HG03558 (cell line): ENCODE measurements at regions not wholly inside any gene's neighbourhood (a gene's known extent, or its start where the extent isn't known, plus 50 kb on each side); places are given as distances from the start of the nearest gene placed in this dataset.
"Not testable (repeated sequence)": the region's sequence is repeated elsewhere in the genome, so short reads cannot be mapped to it uniquely, and the experiment has no call there.

Source experiments
- ATAC-seq: cut with Tn5 transposase; IDR thresholded peaks from one replicate; pipeline ENCODE4 v1.9.1; 2021; ENCODE audit warnings: moderate number of reproducible peaks; ENCODE audit not compliant: unreplicated experiment; ENCODE audit errors: extremely low read depth

GRCh38 chr3:182118066-182118465, 406.3 kb downstream of the SOX2 start:
- no peak for ATAC-seq

GRCh38 chr3:182121401-182121800, 409.7 kb downstream of the SOX2 start:
- no peak for ATAC-seq

GRCh38 chr3:182122779-182123178, 411.1 kb downstream of the SOX2 start:
- ATAC-seq = no peak

GRCh38 chr3:182124187-182124586, 412.5 kb downstream of the SOX2 start:
- no peak for ATAC-seq

- no peak for ATAC-seq
Observed at GRCh38 chr3:182124716-182125115, 413.0 kb downstream of the SOX2 start.

- ATAC-seq = no peak
Observed at GRCh38 chr3:182129740-182130139, 418.0 kb downstream of the SOX2 start.

- no peak for ATAC-seq
Observed at GRCh38 chr3:182133752-182134151, 422.0 kb downstream of the SOX2 start.

- ATAC-seq = no peak
Observed at GRCh38 chr3:182135056-182135455, 423.3 kb downstream of the SOX2 start.

- ATAC-seq = no peak
Observed at GRCh38 chr3:182136008-182136910, 424.5 kb downstream of the SOX2 start.

GRCh38 chr3:182138393-182138792, 426.7 kb downstream of the SOX2 start:
- ATAC-seq = no peak

- ATAC-seq = no peak
Observed at GRCh38 chr3:182139627-182140357, 428.1 kb downstream of the SOX2 start.

GRCh38 chr3:182142928-182143327, 431.2 kb downstream of the SOX2 start:
- ATAC-seq = no peak

- no peak for ATAC-seq
Observed at GRCh38 chr3:182143903-182144302, 432.2 kb downstream of the SOX2 start.

- ATAC-seq = no peak
Observed at GRCh38 chr3:182148360-182148759, 436.6 kb downstream of the SOX2 start.

GRCh38 chr3:182149594-182149993, 437.9 kb downstream of the SOX2 start:
- ATAC-seq = no peak

GRCh38 chr3:182156326-182156725, 444.6 kb downstream of the SOX2 start:
- not testable (repeated sequence) for ATAC-seq

- no peak for ATAC-seq
Observed at GRCh38 chr3:182165234-182165633, 453.5 kb downstream of the SOX2 start.

GRCh38 chr3:182172534-182172933, 460.8 kb downstream of the SOX2 start:
- no peak for ATAC-seq

- no peak for ATAC-seq
Observed at GRCh38 chr3:182178488-182179200, 466.9 kb downstream of the SOX2 start.

- ATAC-seq = no peak
Observed at GRCh38 chr3:182179631-182180030, 467.9 kb downstream of the SOX2 start.
